PC-9 (cell line): ENCODE measurements at regions not wholly inside any gene's neighbourhood (a gene's known extent, or its start where the extent isn't known, plus 50 kb on each side); places are given as distances from the start of the nearest gene placed in this dataset.
"Not testable (repeated sequence)": the region's sequence is repeated elsewhere in the genome, so short reads cannot be mapped to it uniquely, and the experiment has no call there.

ENCODE experiments used
- BruUV-seq: library from RNA; stranded (reverse); fragments of 400-500 nt; replicated peaks from 2 replicates; lab custom pipeline; 2021; lab: Mats Ljungman, UMichigan
- CTCF ChIA-PET: fragments of 300-600 bp; sonication (Branson Sonifier 250); formaldehyde crosslinking; loops from one replicate; lab custom pipeline; 2022; ENCODE audit warnings: antibody characterized with exemption; lab: Charles Lee
- POLR2A ChIA-PET: fragments of 300-600 bp; sonication (Branson Sonifier 250); formaldehyde crosslinking; loops from one replicate; lab custom pipeline; 2022; ENCODE audit warnings: antibody characterized with exemption; ENCODE audit not compliant: unreplicated experiment; lab: Charles Lee
- DNase-seq, 2 experiments: peaks; one replicate each; pipeline versions ENCODE4 v3.0.0 to v3.0.0-alpha.2; 2015 to 2022; ENCODE audit warnings: mixed read lengths in 1 of 2
- H2AFZ ChIP-seq: fragments of 200-600 bp; sonication (generic); 2 replicates; pipeline ENCODE4 v1.8.1; 2017; ENCODE audit warnings: antibody characterized with exemption
- H3F3A ChIP-seq: fragments of 200-600 bp; sonication (generic); 2 replicates; pipeline ENCODE4 v1.8.1; 2017; ENCODE audit warnings: antibody characterized with exemption, mild to moderate bottlenecking, low read depth; ENCODE audit not compliant: insufficient read depth
- H3K27ac ChIP-seq: fragments of 200-600 bp; sonication (generic); 2 replicates; pipeline ENCODE4 v1.6.1; 2016; ENCODE audit warnings: mixed run types
- H3K27me3 ChIP-seq: fragments of 200-600 bp; sonication (generic); 2 replicates; pipeline ENCODE4 v1.6.1; 2016; ENCODE audit warnings: low read depth, mixed run types; ENCODE audit not compliant: insufficient read depth
- H3K36me3 ChIP-seq: fragments of 200-600 bp; sonication (generic); 2 replicates; pipeline ENCODE4 v1.6.1; 2016; ENCODE audit warnings: low read depth, mixed run types
- H3K4me1 ChIP-seq: fragments of 200-600 bp; sonication (generic); replicated peaks from 2 replicates; pipeline ENCODE4 v1.6.1; 2016; ENCODE audit warnings: mixed run types; ENCODE audit not compliant: insufficient read depth
- H3K4me2 ChIP-seq: fragments of 200-600 bp; sonication (generic); 2 replicates; pipeline ENCODE4 v1.6.1; 2017; ENCODE audit warnings: mixed run types
- H3K4me3 ChIP-seq: fragments of 200-600 bp; sonication (generic); 2 replicates; pipeline ENCODE4 v1.6.1; 2016; ENCODE audit warnings: mixed run types
- H3K79me2 ChIP-seq: fragments of 200-600 bp; sonication (generic); 2 replicates; pipeline ENCODE4 v1.6.1; 2017; ENCODE audit warnings: low read depth, mixed run types
- H3K9me2 ChIP-seq: fragments of 200-600 bp; sonication (generic); 2 replicates; pipeline ENCODE4 v1.8.1; 2017; ENCODE audit warnings: mild to moderate bottlenecking; ENCODE audit not compliant: insufficient read depth
- H3K9me3 ChIP-seq: fragments of 200-600 bp; sonication (generic); 2 replicates; pipeline ENCODE4 v1.8.1; 2016; ENCODE audit warnings: low read depth; ENCODE audit not compliant: insufficient read depth
- H4K20me1 ChIP-seq: fragments of 200-600 bp; sonication (generic); 2 replicates; pipeline ENCODE4 v1.8.1; 2017; ENCODE audit not compliant: insufficient read depth
- CTCF ChIP-seq: fragments of 200-600 bp; sonication (generic); conservative IDR thresholded peaks from 2 replicates; pipeline ENCODE4 v1.6.1; 2017; ENCODE audit warnings: mixed run types, antibody characterized with exemption, mild to moderate bottlenecking, moderate library complexity
- EZH2 ChIP-seq: fragments of 200-600 bp; sonication (generic); IDR thresholded peaks from 2 replicates; pipeline ENCODE4 v1.8.0; 2017; ENCODE audit warnings: antibody characterized with exemption, low read depth
- intact Hi-C: fragments of 100-400 bp; cut with micrococcal nuclease; formaldehyde crosslinking; loops from one replicate; pipeline ENCODE4 v1.10.0; 2022; ENCODE audit not compliant: unreplicated experiment

- Histone ChIP-seq H3K4me2 (no peak overlapping the region), H2AFZ (no peak overlapping the region), H3K27me3 (no peaks in the 10 kb centered on the region), H3K9me2 (no peaks in the 10 kb centered on the region), H3K79me2 (no peaks in the 10 kb centered on the region), H3K4me3 (no peak overlapping the region), H4K20me1 (no peaks in the 10 kb centered on the region), H3K36me3 (no peaks in the 10 kb centered on the region), H3K9me3 (no peaks in the 10 kb centered on the region), H3K4me1 (no peaks in the 10 kb centered on the region), H3K27ac (no peak overlapping the region), H3F3A (no peaks in the 10 kb centered on the region)
- CTCF ChIA-PET: no interaction called here
- intact Hi-C loops: no loop called here
- TF ChIP-seq EZH2 (no peak), CTCF (no peak)
- POLR2A ChIA-PET: no interaction called here
- BruUV-seq: no TSS peak
- no peak for DNase-seq
Measured at GRCh38 chr2:47720036-47720435, 62.9 kb upstream of the MSH6 start.

GRCh38 chr2:47719099-47719498 lies 63.8 kb upstream of the MSH6 start:
- Histone ChIP-seq H3K79me2 (no peaks in the 10 kb centered on the region), H3F3A (no peaks in the 10 kb centered on the region), H3K36me3 (no peaks in the 10 kb centered on the region), H3K27ac (no peak overlapping the region), H4K20me1 (no peaks in the 10 kb centered on the region), H2AFZ (no peak overlapping the region), H3K9me2 (no peaks in the 10 kb centered on the region), H3K4me2 (no peak overlapping the region), H3K4me3 (no peak overlapping the region), H3K27me3 (no peaks in the 10 kb centered on the region), H3K9me3 (no peaks in the 10 kb centered on the region), H3K4me1 (no peaks in the 10 kb centered on the region)
- TF ChIP-seq EZH2 (no peak), CTCF (no peak)
- DNase-seq: no peak
- ChIA-PET POLR2A (interaction anchor here (0.7 kb wide), 2 partner anchors 77 to 261 kb away, joined by 3 read pairs; no protein-coding TSS in a partner anchor), CTCF (no interaction called here)
- intact Hi-C loops: no loop called here
- no TSS peak for BruUV-seq

- H2AFZ ChIP-seq, H4K20me1 ChIP-seq, BruUV-seq, CTCF ChIA-PET, H3K9me3 ChIP-seq, H3K4me2 ChIP-seq, H3K79me2 ChIP-seq, H3K4me1 ChIP-seq, POLR2A ChIA-PET, H3K36me3 ChIP-seq, H3K9me2 ChIP-seq, intact Hi-C loops, H3K27me3 ChIP-seq, H3K27ac ChIP-seq, H3K4me3 ChIP-seq, H3F3A ChIP-seq, DNase-seq: not testable (repeated sequence)
Measured at GRCh38 chr2:47716307-47716706, 66.6 kb upstream of the MSH6 start.

- H3K4me3 ChIP-seq: no peak overlapping the region
- no peak for DNase-seq
- CTCF ChIA-PET: no interaction called here
- H3K27ac ChIP-seq: no peak overlapping the region
- no peak for TF ChIP-seq CTCF
- TF ChIP-seq EZH2: no peak
- no peaks in the 10 kb centered on the region for H3K9me3 ChIP-seq
- no TSS peak for BruUV-seq
- no peaks in the 10 kb centered on the region for H4K20me1 ChIP-seq
- H3K36me3 ChIP-seq: no peaks in the 10 kb centered on the region
- POLR2A ChIA-PET: no interaction called here
- H3K27me3 ChIP-seq: no peaks in the 10 kb centered on the region
- no peak overlapping the region for H2AFZ ChIP-seq
- H3K79me2 ChIP-seq: no peaks in the 10 kb centered on the region
- intact Hi-C loops: no loop called here
- no peaks in the 10 kb centered on the region for H3K4me1 ChIP-seq
- no peak overlapping the region for H3K4me2 ChIP-seq
- H3F3A ChIP-seq: no peaks in the 10 kb centered on the region
- H3K9me2 ChIP-seq: no peaks in the 10 kb centered on the region
Measured at GRCh38 chr2:47715552-47715951, 67.4 kb upstream of the MSH6 start.
